Gastroesophageal sphincter (tissue), 3 donors: ENCODE measurements at regions not wholly inside any gene's neighbourhood (a gene's known extent, or its start where the extent isn't known, plus 50 kb on each side); places are given as distances from the start of the nearest gene placed in this dataset.

Source experiments
- EP300 ChIP-seq: sonication (generic); formaldehyde crosslinking; IDR thresholded peaks from one replicate; pipeline ENCODE4 v1.6.1; 2017; ENCODE audit warnings: antibody characterized with exemption, mild to moderate bottlenecking
- POLR2A ChIP-seq, 2 donors: fragments of 450-650 bp; IDR thresholded peaks; one replicate each; pipeline ENCODE4 v1.6.1; 2017; ENCODE audit warnings: antibody characterized with exemption in 2 of 2, mild to moderate bottlenecking in 2 of 2, moderate library complexity in 1 of 2
- TF ChIP-seq, protein P1 (sequence below), 4 experiments: fragments of 200-600 bp in 2 of 4; fragments of 450-650 bp in 2 of 4; sonication (generic) in 1 of 4; IDR thresholded peaks; one replicate each; pipeline ENCODE4 v1.5.1; 2017 to 2019; ENCODE audit warnings: antibody characterized with exemption in 4 of 4, mild to moderate bottlenecking in 2 of 4, moderate library complexity in 2 of 4

DNA sequence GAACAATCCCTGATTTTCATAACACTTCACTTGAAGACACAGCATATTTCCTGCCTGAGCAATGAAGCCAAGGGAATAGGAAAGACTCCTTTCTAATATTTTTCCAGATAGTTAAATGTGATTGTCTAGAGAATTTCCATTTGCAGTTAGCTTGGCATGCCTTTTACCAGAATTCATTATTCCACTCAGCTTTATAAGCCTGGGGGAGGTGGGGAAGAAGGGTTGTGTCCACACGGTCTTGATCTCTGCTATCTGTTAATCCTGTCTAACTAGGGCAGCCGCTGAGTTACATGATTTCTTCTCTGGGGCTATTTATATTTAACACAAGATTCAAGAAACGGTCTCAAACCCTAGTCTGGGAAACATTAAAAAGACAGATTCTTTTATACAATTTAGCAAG, 146.6 kb upstream of the FSCB start:
- TF ChIP-seq POLR2A (IDR thresholded peaks at IDR 0.05) (no peak), EP300 (no peak)
- TF ChIP-seq, protein P1, sequence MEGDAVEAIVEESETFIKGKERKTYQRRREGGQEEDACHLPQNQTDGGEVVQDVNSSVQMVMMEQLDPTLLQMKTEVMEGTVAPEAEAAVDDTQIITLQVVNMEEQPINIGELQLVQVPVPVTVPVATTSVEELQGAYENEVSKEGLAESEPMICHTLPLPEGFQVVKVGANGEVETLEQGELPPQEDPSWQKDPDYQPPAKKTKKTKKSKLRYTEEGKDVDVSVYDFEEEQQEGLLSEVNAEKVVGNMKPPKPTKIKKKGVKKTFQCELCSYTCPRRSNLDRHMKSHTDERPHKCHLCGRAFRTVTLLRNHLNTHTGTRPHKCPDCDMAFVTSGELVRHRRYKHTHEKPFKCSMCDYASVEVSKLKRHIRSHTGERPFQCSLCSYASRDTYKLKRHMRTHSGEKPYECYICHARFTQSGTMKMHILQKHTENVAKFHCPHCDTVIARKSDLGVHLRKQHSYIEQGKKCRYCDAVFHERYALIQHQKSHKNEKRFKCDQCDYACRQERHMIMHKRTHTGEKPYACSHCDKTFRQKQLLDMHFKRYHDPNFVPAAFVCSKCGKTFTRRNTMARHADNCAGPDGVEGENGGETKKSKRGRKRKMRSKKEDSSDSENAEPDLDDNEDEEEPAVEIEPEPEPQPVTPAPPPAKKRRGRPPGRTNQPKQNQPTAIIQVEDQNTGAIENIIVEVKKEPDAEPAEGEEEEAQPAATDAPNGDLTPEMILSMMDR (IDR thresholded peaks at IDR 0.05) = no peak
